ENCODE measurements at regions not wholly inside any gene's neighbourhood (a gene's known extent, or its start where the extent isn't known, plus 50 kb on each side); places are given as distances from the start of the nearest gene placed in this dataset.

DNA sequence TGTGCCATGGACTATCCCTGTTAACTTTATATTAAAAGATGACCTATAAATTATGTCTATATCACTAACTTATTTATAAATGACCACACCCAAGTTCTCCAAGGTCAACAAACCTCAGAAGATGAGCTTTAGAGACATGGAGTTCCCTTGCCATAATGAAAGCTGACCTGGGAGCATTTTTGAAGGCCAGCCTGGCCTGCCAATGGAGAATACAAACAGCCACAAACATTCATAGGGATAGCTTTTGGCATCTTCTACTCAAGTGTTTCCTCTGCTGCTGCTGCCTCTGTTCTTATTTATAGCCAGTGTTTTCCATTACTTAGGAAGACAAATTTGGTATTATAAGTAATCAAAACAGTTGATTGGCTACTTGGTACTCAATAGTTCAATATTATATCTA, 117.3 kb upstream of the ADAMTS19 start:
- no peak for DNase-seq

DNA sequence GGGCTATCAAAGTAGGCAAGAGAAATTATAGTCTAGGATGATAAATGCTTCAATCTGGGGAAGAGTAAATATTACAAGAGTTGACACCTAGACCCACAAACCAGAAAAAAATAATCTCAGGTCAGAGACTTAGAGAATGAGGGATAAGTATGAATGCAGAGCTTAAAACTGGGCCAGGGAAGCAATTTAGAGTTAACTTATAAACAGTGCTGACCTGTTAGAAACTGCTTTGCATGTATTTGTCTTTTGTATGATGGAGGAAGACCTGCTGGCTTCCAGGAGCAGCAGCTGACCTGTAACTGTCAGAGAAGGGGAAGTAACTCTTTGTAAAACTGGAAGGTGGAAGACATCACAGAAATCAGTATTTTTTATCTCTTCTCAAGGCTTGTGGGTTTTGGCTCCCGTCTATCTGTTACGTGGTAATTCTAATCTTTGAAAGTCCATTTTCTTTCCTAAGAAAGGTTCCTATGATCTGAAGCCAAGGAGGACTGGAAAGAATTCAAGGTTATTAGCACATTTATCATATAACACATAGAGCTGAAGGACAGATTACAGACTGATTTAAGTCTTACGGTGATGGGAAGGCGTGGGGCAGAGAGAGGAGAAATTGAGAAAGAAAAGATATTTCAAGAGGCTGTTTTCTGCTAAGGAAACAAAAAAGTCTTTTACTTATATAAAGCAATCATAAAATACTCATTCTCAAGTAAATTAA, 114.7 kb upstream of the ADAMTS19 start:
- no peak for DNase-seq

DNA sequence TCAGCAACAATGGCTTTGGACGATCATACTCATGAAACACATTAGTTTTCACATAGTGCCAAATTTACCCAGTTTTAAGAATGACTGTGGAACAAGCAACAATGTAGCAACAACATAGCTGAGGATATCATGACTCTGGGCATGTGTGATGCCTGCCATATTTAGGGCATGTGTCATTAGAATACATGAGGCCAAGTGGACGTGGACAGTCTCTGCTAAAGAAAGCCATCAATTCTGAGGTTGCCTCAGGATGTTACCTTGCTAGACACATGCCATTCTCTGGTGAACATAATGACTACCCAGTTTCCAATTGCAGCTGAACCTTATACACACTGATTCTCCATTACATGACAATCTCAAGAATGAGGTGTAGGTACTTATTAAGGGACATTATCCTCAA, 103.3 kb upstream of the ADAMTS19 start:
- DNase-seq, result no peak

DNA sequence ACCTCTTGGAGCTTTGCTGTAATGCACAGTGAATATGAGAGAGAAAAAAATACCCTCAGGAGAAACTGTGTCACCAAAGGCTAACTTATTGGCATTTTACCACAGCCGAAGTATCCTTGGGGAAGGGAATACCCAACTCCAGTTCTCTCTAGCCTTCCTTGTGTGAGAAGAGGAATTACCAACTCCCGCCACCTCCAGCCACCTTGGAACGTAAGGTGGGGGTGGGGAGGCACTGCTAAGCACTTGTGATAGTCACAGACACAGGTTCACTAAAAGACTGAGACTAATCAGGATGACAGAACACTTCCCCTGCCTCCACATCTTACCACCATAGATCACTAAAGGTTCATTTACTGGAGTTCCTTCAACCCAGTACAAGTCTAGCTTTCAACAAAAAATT, 102.0 kb upstream of the ADAMTS19 start:
- DNase-seq, result no peak

DNA sequence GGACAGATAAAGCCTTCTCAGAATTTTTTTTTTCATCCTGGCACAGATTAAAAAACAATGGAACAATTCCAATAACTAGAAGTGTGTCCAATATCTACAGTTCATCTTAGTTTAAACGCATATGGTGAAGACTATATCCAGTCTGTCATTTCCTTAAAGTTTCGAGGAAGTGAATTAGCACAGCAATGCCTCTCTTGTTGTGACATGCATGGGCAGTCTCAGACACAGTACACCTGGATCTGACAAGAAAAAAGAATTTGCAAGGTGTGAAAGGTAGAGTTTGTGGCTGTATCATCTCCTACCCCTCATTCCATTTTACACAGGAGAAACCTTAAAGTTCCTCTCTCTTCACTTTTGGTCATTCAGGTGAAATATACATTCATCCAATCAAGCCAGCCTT, 100.6 kb upstream of the ADAMTS19 start:
- no peak for DNase-seq

DNA sequence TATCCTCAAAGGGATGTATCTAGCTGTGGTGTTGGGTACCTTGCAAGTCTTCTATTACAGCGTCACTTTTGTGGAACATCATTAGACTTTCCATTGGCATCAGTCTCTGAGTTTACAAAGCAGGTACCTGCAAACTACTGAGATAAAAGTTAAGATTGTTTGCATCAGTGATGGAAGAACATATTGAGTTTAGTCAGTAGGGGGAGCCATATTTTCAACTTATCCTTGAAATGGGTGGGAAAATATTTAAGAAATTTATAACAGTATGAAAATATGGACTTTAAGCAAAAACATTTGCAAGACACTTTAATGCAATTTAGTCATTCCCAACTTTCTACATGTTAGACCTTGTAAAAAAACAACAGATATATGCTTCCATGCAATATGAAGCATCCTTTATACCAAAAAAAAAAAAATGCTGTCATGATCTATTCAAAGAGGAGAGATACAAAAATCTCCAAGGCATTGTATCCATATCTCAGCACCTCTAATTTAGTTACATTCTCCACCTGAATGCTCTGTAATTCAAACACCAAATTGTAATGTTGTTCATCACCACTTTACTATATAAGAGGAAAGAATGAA, 98.6 kb upstream of the ADAMTS19 start:
- peak; percentile 17 for DNase-seq

DNA sequence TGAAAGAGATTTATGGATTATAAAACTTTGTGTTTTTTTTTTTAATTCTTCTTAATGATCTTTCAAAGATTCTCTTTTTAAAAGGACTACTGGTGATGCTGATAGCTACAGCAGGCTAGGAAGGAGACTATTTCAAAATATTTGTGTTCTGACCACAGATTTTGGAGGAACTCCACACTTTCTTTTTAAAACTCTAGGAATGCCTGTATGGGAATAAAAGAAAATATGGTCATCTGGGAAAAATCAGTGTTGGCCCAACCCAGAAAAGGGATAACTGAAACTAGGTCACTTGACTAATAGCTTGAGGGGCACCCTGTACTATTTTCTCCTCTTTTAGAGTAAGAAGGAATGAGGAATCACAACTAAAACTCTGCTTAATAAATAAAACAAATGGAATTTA, 97.6 kb upstream of the ADAMTS19 start:
- DNase-seq, result peak; percentile 3

DNA sequence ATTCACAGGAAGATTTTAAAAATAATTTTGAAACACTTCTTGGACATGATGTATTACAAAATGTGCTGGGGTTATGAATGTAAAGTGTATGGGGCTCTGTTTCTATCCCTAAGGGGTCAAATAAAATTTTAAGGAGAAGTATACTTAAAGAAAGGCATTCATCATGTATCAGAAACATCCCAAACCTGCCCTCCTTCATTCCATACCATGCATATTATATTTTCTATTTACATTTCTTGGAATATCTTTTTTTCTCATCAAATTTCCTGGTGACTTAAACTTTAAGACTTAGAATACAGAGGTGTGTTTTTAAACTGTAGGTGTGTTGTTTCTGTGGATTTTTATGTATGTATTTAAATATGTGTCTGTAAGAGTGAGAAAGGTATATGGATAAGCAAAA, 96.1 kb upstream of the ADAMTS19 start:
- no peak for DNase-seq

DNA sequence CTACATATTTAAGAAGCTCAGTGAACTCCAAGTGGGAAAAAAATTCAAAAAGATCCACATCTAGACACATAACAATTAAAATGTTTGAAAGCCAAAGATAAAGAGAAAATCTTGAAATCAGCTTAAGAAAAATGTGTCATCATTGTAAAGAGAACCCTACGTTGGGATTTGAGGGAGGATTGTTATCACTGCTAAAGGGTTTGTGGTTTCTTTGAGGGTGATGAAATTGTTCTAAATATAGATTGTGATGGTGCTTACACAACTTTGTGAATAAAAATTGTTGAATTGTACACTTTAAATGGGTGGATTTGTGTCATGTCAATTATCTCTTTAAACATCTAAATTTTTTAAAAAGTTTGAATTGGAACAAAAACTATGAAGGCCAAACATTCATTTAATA, 92.2 kb upstream of the ADAMTS19 start:
- DNase-seq, result peak; percentile 49

DNA sequence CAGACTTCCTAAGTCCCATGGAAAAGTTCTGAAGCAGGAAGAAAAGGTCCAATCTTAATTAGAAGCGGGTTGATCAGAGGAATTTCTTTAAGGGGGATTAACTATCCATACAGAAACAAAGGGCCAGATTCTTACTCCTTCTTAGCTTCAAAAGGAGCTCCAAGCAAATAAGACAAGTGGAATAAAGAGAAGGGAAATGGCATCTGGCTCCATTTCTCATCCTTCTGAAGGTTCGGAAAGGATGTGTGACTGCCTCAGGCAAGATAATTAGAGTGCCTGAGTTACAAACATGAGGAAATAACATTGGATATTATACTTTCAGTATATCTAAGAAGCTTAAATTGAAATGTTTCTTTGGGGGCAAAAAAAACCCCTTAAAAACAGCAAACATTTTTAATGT, 88.1 kb upstream of the ADAMTS19 start:
- no peak for DNase-seq

DNA sequence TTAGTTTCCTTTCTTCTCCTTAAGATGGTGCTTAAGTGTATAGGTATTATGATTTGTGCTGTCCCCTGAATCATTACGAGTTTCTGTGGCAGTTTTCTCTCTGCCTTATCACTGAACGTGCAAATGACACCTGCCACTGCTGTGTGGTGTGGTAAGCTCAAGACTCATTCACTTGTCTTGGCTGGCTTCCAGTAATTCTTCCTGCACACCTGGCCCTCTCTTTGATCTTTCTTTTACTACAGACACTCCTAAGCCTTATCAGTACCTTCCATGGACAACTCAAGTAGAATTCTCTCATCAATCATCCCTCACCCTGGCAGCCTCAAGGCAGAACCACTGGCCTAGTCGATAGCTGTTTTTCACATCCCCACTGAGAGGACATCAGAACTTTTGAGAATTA, 82.6 kb upstream of the ADAMTS19 start:
- DNase-seq, result no peak

DNA sequence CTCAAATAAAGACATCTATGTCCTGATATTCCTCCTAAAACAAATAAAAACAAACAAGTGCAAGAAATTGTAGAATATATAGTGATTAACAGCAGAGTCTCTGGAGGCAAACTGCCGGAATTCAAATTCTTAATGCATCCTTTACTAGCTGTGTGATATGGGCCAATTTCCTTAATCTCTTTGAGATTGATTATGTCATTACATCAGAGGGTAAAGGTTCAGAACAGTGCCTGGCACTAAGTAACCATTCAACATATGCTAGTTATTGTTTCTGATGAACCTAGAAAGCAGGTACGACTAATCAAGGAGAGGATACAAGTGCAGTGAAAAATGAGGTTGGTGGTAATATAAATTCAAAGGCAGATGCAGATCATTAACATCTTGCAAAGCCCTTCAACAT, 81.1 kb upstream of the ADAMTS19 start:
- DNase-seq, result no peak

DNA sequence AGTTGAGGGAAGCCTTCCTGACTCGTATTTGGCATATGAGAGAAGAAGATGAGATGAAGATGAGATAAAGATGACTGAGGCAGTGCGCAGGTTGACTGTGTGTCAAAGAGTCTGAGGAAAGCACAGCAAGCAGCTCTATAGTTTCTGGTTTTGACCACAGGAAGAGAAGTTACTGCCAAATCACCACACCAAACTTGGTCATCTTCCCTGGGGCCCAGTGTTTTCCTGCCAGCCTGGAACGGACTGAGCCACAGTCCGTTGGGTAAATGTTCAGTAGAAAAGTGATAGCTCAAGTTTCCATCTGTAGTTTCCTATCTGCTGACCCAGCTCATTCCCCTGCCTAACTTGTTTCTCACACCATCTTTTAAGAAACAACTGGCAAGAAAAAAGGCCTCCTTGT, 80.7 kb upstream of the ADAMTS19 start:
- no peak for DNase-seq

DNA sequence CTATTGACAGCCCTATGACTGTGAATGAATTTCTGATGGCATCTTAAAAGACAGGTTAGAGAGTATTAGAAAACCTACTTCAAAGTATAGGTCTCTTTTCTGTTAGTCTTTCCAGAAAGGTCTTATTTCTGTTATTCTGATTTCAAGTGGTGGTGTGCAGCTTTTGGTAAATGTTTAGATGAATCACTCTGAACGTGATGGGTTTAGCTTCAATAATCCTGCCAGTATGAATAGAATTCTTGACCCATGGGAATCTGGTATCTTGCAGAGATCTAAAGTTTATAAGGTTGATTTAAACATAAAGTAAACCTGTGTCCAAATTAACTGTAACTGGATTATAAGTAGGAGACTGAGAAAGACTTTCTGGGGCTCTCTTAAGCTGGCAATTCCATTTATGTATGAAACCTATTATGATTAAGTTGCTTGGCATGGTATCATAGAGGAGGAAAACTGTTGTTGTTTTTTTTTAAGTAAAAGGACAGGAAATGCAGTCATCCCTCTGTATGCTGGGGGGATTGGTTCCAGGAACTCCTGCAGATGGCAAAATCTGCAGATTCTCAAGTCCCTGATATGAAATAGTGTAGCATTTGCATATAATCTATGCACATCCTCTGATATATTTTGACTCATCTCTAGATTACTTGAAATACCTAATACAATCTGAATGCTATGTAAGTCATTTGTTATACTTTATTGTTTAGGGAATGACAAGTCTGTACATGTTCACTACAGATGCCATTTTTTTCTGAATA, 77.0 kb upstream of the ADAMTS19 start:
- peak; percentile 6 for DNase-seq

DNA sequence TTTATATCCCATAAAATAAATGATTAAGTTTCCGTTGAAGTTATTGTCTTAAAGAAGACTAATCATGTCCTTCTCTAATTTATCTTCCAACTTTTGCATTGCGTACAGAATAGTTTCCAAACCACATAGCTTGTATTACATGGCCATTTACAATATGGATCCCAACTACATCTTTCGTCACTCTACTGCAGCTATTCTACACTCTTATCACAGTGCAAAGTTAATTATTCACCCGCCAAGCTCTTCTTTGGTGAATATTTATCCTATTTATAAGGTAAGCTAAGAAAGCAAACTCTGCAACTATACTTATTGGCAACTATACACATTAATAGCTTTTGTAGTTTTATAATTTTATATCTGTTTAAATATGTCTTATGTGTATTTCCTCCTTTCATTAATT, 75.9 kb upstream of the ADAMTS19 start:
- no peak for DNase-seq

DNA sequence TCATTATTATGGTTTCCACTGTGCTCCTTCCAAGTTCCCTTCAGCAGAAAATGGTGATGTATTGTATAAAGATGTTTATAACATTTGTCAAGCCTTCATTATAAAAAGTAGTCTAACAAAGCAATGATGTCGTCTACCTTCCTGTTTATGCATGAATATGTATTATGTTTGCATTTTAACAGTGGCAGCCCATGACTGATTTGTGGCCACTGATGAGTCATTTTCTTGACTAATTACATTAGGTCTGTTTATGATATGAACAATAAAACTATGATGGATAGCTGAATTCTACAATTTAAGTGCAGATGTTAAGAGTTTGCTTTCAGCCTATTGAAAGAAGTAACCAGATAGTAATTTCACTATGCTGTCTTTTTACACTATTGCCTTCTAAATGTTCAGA, 75.4 kb upstream of the ADAMTS19 start:
- no peak for DNase-seq

DNA sequence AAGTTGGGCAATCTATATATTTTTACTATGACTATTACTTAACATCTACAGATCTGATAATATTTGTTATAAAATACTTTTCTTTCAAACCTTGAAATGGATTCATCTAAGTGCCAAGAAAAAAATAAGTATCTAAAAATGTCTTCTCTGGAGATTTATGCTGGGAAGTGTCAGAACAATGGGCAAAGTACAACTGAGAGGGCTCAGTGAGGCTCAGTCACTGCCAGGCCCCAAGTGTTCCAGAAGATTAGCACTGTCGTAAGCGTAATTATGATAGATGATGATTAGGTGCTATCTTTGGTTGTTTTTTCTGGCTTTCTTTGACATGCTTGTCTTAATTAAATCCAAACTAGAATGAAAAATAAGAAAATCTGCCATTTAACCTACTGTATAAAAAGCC, 72.2 kb upstream of the ADAMTS19 start:
- no peak for DNase-seq

DNA sequence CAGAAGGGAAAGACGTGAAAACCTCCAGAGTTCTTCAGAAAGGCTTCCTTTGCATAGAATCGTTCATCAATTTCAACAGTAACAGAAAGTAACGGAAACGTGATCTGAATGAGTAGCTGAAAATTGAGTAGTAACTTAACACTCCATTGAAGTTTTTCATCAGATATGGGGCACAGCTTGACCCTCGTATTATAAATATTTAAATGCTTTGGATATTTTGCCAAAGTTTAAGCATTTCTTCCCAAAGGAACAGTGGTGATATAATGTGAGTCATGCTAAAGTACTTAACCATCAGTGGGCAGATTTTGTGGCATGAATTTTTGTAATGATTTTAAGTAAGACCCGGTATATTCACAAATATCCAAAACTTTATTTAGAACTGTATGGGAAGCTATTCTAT, 67.4 kb upstream of the ADAMTS19 start:
- peak; percentile 4 for DNase-seq

DNA sequence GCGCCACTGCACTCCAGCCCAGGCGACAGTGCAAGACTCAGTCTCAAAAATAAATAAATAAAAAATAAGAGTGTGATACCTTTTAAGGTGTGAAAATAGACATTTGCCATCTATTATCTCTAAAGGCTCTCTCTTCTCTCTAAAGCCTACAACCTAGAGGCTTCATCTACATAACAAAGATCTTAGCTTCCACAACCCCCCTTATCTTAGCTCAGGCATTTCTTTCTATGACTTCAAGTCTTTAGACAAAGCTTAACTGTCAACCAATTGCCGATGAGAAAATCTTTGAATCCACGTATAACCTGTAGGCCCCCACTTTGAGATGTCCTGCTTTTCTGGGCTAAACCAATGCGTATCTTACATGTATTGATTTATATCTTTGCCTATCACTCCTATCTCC, 64.9 kb upstream of the ADAMTS19 start:
- no peak for DNase-seq

DNA sequence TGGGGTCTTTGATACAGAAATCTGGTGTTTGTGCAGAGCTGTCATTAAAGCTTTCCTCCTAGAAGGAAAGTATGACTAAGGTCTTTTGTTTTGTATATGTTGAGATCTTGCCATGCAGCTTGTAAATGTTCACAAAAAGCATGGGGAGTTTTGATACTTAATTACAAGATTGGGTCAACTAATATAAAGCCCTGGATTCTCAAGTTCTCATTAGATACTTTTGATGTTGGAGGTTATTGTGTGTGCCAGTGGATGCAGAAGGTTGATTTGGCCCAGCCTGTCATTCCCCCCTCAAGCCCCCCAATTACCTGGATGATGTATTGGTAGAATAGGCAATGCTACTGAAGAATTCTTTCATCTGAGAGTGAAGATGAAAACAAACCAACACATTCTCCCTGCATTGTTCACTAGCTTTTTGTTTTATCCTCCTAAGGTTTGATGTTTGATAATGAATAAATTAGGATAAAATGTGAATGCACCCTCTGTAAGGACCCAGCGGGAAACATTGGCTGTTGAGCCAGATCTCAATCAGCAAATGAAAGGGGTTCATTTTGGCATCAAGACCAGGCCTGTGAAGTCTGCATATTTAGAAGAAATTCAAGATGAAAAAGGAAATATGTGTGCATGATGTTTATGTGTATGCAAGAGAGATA, 61.9 kb upstream of the ADAMTS19 start:
- no peak for DNase-seq

DNA sequence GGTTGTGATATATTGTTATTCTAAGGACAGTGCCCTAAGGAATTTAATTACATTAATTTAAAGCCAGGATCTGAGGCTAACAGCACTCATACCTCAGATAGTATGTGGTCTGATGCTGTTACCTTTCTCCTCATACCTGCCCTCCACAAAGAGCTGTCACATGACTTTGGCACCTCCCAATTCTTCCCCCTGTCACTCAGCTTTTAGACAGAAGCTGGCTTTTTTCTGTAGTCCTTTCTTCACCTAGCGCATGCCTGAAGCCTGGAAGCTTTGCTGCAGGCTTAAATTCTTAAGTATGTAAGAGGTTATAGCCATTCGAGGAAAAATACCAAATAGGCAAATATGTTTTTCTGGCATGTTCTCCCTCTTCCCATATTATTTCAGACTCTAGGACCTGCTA, 61.0 kb upstream of the ADAMTS19 start:
- no peak for DNase-seq

DNA sequence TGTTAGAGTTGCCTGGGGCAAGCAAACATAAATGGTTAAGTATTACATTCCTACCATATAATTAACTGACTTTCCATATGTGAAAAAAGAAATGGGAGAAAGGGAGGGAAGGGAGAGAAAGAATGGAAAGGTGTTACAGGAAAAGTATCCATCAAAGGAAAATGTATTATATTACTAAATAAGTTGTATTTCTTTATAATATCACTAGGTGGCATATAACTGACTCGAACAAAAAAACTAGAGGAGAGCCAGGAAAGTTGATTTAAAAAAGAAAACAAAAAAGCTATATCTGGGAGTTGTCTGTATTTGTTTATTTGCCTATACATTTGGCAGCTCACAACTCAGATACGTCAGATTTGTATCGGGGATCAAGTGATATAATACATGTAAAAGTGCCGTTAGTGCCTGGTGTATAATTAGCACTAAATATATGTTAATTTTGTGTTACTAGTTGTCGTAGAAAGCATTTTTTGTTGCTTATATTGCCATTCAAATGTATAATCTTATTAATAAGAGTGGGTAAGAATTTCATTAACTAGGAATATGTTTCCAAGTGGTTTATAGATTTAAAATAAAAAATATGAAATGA, 59.6 kb upstream of the ADAMTS19 start:
- DNase-seq, result peak; percentile 12

DNA sequence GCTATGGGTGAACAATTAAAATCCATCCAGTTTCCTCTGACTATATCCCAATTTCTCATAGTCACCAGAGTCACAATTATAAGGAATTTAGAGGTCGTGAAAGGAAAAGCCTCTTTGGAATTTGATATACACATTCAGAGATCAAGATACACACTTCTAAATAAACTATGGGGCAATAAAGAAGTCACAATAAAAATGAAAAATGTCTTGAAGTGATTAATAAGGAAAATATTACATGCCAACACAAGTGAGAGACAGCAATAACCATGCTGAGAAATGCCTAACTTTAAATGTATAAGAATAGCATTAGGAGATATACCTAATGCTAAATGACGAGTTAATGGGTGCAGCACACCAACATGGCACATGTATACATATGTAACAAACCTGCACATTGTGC, 54.9 kb upstream of the ADAMTS19 start:
- no peak for DNase-seq

DNA sequence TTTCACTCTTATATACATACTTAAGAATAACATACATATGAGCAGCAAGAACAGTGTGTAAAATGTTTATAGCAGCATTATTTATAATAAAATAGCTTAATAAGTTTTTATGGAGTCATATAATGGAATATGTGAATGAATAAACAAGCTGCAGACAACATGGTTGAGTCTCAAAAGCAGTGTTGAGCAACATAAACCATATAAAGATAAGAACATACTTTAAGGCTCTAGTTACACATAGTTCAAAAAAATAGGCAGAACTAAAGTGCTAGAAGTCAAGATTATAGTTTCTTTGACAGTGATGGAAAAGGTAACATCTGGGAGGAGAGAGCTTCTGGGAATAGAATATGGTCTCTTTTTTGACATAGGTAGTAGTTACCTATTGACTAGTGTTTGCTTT, 53.7 kb upstream of the ADAMTS19 start:
- DNase-seq, result no peak
